Adrenal gland (tissue), 5 donors: ENCODE measurements at regions not wholly inside any gene's neighbourhood (a gene's known extent, or its start where the extent isn't known, plus 50 kb on each side); places are given as distances from the start of the nearest gene placed in this dataset.

ENCODE experiments used
- POLR2A ChIP-seq, 2 donors: fragments of 450-650 bp; IDR thresholded peaks; one replicate each; pipeline ENCODE4 v1.6.1; 2017; ENCODE audit warnings: antibody characterized with exemption in 2 of 2, mild to moderate bottlenecking in 2 of 2, moderate library complexity in 1 of 2
- TF ChIP-seq, protein P1 (sequence below), 6 experiments: fragments of 450-650 bp in 4 of 6; fragments of 200-600 bp in 2 of 6; sonication (generic) in 1 of 6; IDR thresholded peaks; 1 replicate in 5 of 6; 2 replicates in 1 of 6; pipeline versions ENCODE4 v1.5.1 to v1.8.0; 2016 to 2021; ENCODE audit warnings: antibody characterized with exemption in 6 of 6, mild to moderate bottlenecking in 2 of 6, moderate library complexity in 1 of 6
- donor health status: DM: no; HTN: no; CAD: no.

DNA sequence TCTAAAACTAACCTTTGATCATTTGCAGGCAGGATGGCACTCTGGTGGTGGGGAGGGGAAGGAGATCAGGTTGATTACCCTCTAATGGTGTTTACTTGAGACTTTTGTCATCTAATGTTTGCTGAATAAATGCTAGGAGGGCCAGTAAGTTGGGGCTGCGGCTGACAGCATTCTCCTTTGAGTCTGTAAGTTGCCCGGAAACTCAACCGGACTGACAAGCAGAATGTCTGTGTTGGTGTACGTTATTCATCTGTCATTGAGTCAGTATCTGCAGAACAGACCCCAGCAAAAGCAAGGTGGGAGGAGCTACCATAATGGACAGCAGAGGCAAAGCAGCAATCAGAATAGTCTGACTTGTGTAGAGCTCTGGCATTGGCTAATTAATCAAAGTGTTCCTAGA lies 1210.6 kb upstream of the PABPC4L start:
- TF ChIP-seq, protein P1, sequence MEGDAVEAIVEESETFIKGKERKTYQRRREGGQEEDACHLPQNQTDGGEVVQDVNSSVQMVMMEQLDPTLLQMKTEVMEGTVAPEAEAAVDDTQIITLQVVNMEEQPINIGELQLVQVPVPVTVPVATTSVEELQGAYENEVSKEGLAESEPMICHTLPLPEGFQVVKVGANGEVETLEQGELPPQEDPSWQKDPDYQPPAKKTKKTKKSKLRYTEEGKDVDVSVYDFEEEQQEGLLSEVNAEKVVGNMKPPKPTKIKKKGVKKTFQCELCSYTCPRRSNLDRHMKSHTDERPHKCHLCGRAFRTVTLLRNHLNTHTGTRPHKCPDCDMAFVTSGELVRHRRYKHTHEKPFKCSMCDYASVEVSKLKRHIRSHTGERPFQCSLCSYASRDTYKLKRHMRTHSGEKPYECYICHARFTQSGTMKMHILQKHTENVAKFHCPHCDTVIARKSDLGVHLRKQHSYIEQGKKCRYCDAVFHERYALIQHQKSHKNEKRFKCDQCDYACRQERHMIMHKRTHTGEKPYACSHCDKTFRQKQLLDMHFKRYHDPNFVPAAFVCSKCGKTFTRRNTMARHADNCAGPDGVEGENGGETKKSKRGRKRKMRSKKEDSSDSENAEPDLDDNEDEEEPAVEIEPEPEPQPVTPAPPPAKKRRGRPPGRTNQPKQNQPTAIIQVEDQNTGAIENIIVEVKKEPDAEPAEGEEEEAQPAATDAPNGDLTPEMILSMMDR (IDR thresholded peaks at IDR 0.05), result no peak
- no peak for TF ChIP-seq POLR2A (IDR thresholded peaks at IDR 0.05)
